Caco-2 (cell line): ENCODE measurements at regions not wholly inside any gene's neighbourhood (a gene's known extent, or its start where the extent isn't known, plus 50 kb on each side); places are given as distances from the start of the nearest gene placed in this dataset.

Source experiments
- BruUV-seq: library from RNA; stranded (reverse); fragments of 400-500 nt; replicated peaks from 2 replicates; lab custom pipeline; 2021; lab: Mats Ljungman, UMichigan
- CTCF ChIA-PET: fragments of 300-600 bp; sonication (Branson Sonifier 250); formaldehyde crosslinking; loops from one replicate; lab custom pipeline; 2022; ENCODE audit warnings: antibody characterized with exemption; lab: Charles Lee
- POLR2A ChIA-PET: fragments of 300-600 bp; sonication (Branson Sonifier 250); formaldehyde crosslinking; loops from one replicate; lab custom pipeline; 2022; ENCODE audit warnings: antibody characterized with exemption; lab: Charles Lee
- DNase-seq, 2 experiments: peaks; one replicate each; pipeline versions ENCODE4 v3.0.0 to v3.0.0-alpha.2; 2020 to 2022
- H3K27me3 ChIP-seq: replicated peaks from 2 replicates; pipeline ENCODE4 v1.6.0; 2011; ENCODE audit warnings: low read length; ENCODE audit not compliant: control insufficient read depth, insufficient read depth
- H3K36me3 ChIP-seq: 2 replicates; pipeline ENCODE4 v1.5.1; 2011; ENCODE audit warnings: low read length; ENCODE audit not compliant: control insufficient read depth, insufficient read depth
- H3K4me1 ChIP-seq: fragments of 250-450 bp; sonication (Bioruptor Pico); 2 replicates; pipeline ENCODE4 v1.5.1; 2020; ENCODE audit warnings: mild to moderate bottlenecking
- H3K4me3 ChIP-seq: 2 replicates; pipeline ENCODE4 v1.5.1; 2011; ENCODE audit warnings: low read depth, mild to moderate bottlenecking, control low read depth, low read length
- H3K9me3 ChIP-seq: fragments of 250-450 bp; sonication (Bioruptor Pico); 2 replicates; pipeline ENCODE4 v1.5.1; 2020; ENCODE audit warnings: mild to moderate bottlenecking, moderate library complexity
- H3K27ac Mint-ChIP-seq: one replicate; pipeline ENCODE4 v1.8.0; 2022; ENCODE audit warnings: mixed read lengths; ENCODE audit not compliant: unreplicated experiment
- H3K27me3 Mint-ChIP-seq: one replicate; pipeline ENCODE4 v1.8.0; 2022; ENCODE audit warnings: mixed read lengths; ENCODE audit not compliant: insufficient read depth, unreplicated experiment
- H3K36me3 Mint-ChIP-seq: one replicate; pipeline ENCODE4 v1.8.0; 2022; ENCODE audit warnings: mild to moderate bottlenecking, mixed read lengths; ENCODE audit not compliant: insufficient read depth, unreplicated experiment
- H3K4me1 Mint-ChIP-seq: one replicate; pipeline ENCODE4 v1.8.0; 2022; ENCODE audit warnings: low read depth, mixed read lengths; ENCODE audit not compliant: unreplicated experiment
- H3K4me3 Mint-ChIP-seq: one replicate; pipeline ENCODE4 v1.8.0; 2022; ENCODE audit warnings: mild to moderate bottlenecking, moderate library complexity, mixed read lengths; ENCODE audit not compliant: unreplicated experiment
- H3K9me3 Mint-ChIP-seq: one replicate; pipeline ENCODE4 v1.8.0; 2022; ENCODE audit warnings: mixed read lengths; ENCODE audit not compliant: unreplicated experiment
- CTCF ChIP-seq, 2 experiments: fragments of 200-600 bp in 1 of 2; IDR thresholded peaks; 1 replicate in 1 of 2; 2 replicates in 1 of 2; pipeline versions ENCODE4 v1.5.1 to v1.8.0; 2011 to 2022; ENCODE audit warnings: antibody characterized with exemption in 1 of 2, control low read depth in 1 of 2, inconsistent platforms in 1 of 2, low read depth in 1 of 2, low read length in 1 of 2, mild to moderate bottlenecking in 1 of 2, moderate library complexity in 1 of 2; ENCODE audit not compliant: insufficient read depth in 1 of 2, severe bottlenecking in 1 of 2, unreplicated experiment in 1 of 2
- intact Hi-C: fragments of 100-400 bp; cut with micrococcal nuclease; formaldehyde crosslinking; loops from one replicate; pipeline ENCODE4 v1.10.0; 2022; ENCODE audit not compliant: unreplicated experiment

- Mint-ChIP-seq H3K27ac (peak overlapping the region; percentile 69), H3K4me1 (peaks cover 7% of the 10 kb centered on the region), H3K36me3 (peaks cover 11% of the 10 kb centered on the region), H3K4me3 (peak overlapping the region; percentile 80), H3K9me3 (no peaks in the 10 kb centered on the region), H3K27me3 (no peaks in the 10 kb centered on the region)
- H3K9me3 ChIP-seq = no peaks in the 10 kb centered on the region
- H3K4me1 ChIP-seq = peaks cover 6% of the 10 kb centered on the region
- H3K4me3 ChIP-seq = peak overlapping the region; percentile 36
- no TSS peak for BruUV-seq
- intact Hi-C loops = loop anchor here (5.0 kb wide), 1 partner anchor 76 kb away; no protein-coding TSS in a partner anchor
- peak; percentile 55 to 56 for TF ChIP-seq CTCF (IDR thresholded peaks at IDR 0.05; ENCODE audit: insufficient read depth in 1 of 2, low read depth in 1 of 2, low read length in 1 of 2, severe bottlenecking in 1 of 2, unreplicated experiment in 1 of 2)
- POLR2A ChIA-PET = interaction anchor here (0.6 kb wide), 1 partner anchor 417 kb away, joined by 3 read pairs; no protein-coding TSS in a partner anchor
- peak; percentile 75 to 77 for DNase-seq
- no peaks in the 10 kb centered on the region for H3K36me3 ChIP-seq
- H3K27me3 ChIP-seq = no peaks in the 10 kb centered on the region
- CTCF ChIA-PET = interaction anchor here (0.9 to 1.5 kb wide), 2 partner anchors 17 to 231 kb away, joined by 4 to 6 read pairs; no protein-coding TSS in a partner anchor
Measured at GRCh38 chr6:28606424-28607391, 81.0 kb downstream of the GPX5 start.

- H3K36me3 Mint-ChIP-seq = peaks cover 11% of the 10 kb centered on the region
- CTCF ChIA-PET = no interaction called here
- Histone ChIP-seq H3K9me3 (no peaks in the 10 kb centered on the region), H3K36me3 (no peaks in the 10 kb centered on the region), H3K4me3 (no peak overlapping the region), H3K27me3 (no peaks in the 10 kb centered on the region), H3K4me1 (peaks cover 6% of the 10 kb centered on the region)
- POLR2A ChIA-PET = no interaction called here
- intact Hi-C loops = loop anchor here (1.0 to 5.0 kb wide), 2 partner anchors 74 to 186 kb away; no protein-coding TSS in a partner anchor
- DNase-seq = peak; percentile 39 to 57
- H3K27me3 Mint-ChIP-seq = no peaks in the 10 kb centered on the region
- no TSS peak for BruUV-seq
- no peaks in the 10 kb centered on the region for H3K9me3 Mint-ChIP-seq
- peak overlapping the region; percentile 80 for H3K4me3 Mint-ChIP-seq
- peaks cover 7% of the 10 kb centered on the region for H3K4me1 Mint-ChIP-seq
- TF ChIP-seq CTCF (IDR thresholded peaks at IDR 0.05; ENCODE audit: insufficient read depth in 1 of 2, low read depth in 1 of 2, low read length in 1 of 2, severe bottlenecking in 1 of 2, unreplicated experiment in 1 of 2) = no peak
- peak overlapping the region; percentile 41 for H3K27ac Mint-ChIP-seq
Measured at GRCh38 chr6:28607990-28608389, 82.3 kb downstream of the GPX5 start.

GRCh38 chr6:28609672-28610071 lies 84.0 kb downstream of the GPX5 start:
- H3K9me3 ChIP-seq = no peaks in the 10 kb centered on the region
- CTCF ChIA-PET = no interaction called here
- intact Hi-C loops = loop anchor here (5.0 kb wide), 1 partner anchor 73 kb away; no protein-coding TSS in a partner anchor
- Mint-ChIP-seq H3K4me3 (no peak overlapping the region), H3K36me3 (peaks cover 11% of the 10 kb centered on the region), H3K4me1 (peaks cover 7% of the 10 kb centered on the region), H3K27ac (no peak overlapping the region), H3K27me3 (no peaks in the 10 kb centered on the region), H3K9me3 (no peaks in the 10 kb centered on the region)
- no peaks in the 10 kb centered on the region for H3K36me3 ChIP-seq
- BruUV-seq = no TSS peak
- DNase-seq = no peak
- no peak for TF ChIP-seq CTCF (IDR thresholded peaks at IDR 0.05; ENCODE audit: insufficient read depth in 1 of 2, low read depth in 1 of 2, low read length in 1 of 2, severe bottlenecking in 1 of 2, unreplicated experiment in 1 of 2)
- POLR2A ChIA-PET = no interaction called here
- no peak overlapping the region for H3K4me3 ChIP-seq
- no peaks in the 10 kb centered on the region for H3K27me3 ChIP-seq
- H3K4me1 ChIP-seq = peaks cover 6% of the 10 kb centered on the region
